Stimulated activated CD4-positive, alpha-beta T cell treated with anti-CD3 and anti-CD28 coated beads, Interleukin-4, amount 100 ng/mL, for 48 hours (primary cell): ENCODE measurements at regions not wholly inside any gene's neighbourhood (a gene's known extent, or its start where the extent isn't known, plus 50 kb on each side); places are given as distances from the start of the nearest gene placed in this dataset.
"Not testable (repeated sequence)": the region's sequence is repeated elsewhere in the genome, so short reads cannot be mapped to it uniquely, and the experiment has no call there.

Experiments used
- DNase-seq, 2 donors: peaks; one replicate each; pipeline ENCODE4 v3.0.0-alpha.2; 2020; ENCODE audit warnings: low read depth in 2 of 2

DNA sequence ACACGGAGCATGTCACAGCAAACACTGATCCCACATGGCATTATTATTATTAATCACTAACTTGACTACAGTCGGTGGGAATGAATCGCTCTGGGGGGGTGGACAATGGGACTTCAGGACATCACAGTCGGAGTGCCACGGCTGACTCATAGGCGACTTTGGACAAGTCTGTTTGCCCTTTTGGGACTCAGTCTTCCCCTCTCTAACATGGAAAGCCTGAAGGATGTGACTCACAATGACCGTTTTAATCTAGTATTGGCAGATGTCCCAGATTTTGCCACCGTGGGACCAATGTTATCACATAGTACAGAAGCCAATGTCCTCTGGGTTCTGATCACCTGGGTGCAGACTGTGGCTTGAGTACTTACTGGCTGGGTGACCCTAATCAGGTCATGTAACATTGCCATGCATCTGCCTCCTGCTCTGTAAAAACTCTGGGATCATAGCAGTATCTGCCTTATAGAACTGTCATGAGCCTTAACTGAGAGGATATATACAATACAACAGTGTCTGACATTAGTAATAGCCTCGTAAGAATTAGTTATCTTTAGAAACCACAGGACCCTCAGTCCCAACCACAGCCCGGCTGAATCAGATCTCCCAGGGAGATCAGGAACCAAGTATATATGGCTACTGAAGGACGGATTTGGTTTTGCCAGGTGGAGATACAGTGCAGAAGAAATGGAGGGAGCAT lies 362.6 kb downstream of the BCL11B start:
- DNase-seq = no peak

DNA sequence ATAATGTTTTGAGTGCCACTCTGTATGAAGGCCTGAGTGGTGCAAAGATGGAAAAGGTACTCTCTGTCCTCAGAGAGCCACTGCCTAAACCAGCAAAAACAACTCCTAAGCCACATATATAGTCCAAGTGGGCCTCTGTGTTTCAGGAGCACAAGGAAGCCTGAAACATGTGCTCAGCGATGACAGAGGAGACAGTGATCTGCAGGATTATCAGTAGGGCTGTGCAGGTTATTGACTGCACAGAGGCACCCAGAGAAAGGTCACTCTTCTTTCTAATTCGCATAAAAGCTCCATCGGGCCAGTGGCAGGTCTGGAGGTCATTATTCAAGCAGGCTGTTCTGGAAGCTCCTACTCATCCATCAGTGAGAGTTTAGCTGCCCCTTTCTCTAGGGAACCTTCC lies 361.9 kb downstream of the BCL11B start:
- no peak for DNase-seq

DNA sequence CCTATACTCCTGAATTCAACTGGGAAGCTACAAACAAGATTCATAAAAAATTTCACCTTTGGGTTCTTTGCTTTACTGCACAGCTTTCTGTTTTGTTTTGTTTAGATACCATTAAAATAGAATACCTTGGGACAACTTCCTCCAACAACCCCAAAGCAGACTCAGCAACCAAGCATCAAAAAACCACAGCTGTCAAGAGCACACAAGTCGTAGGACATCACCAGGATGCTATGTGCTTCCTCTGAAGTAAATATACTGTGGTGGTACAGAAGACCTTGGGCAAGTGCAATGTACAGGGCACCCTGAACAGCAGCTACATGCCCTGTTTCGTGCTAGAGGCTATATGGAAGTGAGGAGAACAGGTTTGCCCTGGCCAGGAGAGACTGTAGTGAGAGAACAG lies 359.3 kb downstream of the BCL11B start:
- DNase-seq = no peak

DNA sequence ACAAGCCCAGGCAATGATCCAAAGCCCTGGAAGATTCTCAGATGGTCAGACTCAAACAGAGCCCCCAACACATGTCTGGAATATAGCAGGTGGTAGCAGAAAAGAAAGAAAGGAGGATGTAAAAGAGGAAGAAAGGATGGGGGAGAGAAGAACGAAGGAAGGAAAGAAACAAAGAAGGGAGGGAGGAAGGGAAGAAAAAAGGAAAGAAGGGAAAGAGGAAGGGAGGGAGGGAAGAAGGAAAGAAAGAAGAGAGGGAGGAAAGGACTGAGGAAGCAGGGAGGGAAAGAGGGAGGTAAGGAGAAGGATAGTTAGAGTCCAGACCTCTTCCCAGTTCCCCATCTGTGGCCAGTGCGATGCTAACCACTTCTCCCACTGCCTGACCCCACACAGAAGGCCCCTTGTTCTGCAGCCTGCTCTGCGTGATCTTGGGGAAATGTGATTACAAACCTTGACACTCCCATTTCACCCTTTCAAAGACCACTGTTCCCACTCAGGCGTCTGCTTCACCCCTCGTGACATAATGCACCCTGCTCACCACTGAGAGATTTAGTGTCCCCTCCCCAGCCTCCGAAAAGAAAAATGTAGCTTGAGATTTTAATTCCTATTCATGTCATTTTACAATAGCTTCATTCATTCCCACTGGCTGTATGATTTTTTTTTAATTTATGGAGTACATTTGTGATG lies 357.9 kb downstream of the BCL11B start:
- no peak for DNase-seq

DNA sequence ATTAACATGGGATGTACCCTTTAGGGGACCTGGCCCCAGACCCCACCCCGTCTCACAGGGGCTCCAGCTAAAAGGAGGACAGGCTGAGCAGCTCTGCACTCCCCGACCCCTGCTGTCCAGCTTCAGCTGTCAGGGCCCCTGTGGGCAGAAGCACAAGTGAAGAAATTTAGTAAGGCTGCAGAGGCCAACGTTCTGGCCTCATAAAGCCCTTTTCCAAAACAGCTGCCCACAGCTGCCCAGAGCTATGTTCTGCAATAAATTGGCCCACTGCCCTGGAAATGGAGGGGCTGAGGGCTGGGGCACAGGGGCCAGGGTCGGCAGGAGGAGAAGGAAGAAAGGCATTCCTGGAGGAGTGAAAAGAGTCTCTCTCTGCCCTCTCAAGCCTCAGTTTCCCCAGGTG lies 357.1 kb downstream of the BCL11B start:
- no peak for DNase-seq

DNA sequence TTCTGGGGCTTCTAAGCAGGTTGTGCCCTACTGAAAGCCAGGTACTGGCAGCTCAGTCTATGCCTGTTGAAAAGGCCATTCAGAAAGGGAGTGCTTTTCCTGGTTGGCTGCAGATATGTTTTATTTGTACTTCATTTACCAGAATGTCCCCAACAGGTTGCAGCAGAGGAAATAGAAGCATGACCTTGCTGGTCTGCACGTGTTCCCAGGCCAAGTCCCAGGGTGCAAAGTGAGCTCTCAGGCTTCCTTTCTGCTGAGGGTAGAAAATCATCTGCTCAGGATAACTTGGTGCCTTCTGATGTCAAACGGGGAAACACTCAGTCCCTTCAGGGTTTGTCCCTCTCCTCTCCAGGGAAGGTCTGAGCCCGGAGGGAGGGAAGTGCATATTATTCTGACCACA lies 356.4 kb downstream of the BCL11B start:
- no peak for DNase-seq

DNA sequence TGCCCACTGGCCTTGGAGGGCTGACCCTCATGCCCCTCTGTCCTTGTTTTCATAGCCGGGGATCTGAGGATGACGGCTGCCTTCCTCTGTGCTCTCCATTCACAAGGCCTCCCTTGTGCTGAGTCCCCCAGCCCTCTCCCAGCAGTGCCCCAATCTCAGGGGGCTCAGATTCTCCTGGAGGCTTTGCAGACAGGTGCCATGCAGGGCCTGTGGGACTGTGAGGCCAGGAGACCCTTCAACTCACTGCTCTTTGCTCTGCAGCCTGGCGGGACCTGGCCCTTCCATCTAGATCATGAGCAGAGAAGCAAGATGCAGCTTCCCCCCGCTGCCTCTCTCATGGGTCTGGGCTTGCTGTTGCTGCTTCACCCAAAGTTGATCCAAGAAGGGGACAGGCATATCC lies 356.0 kb downstream of the BCL11B start:
- DNase-seq = no peak

DNA sequence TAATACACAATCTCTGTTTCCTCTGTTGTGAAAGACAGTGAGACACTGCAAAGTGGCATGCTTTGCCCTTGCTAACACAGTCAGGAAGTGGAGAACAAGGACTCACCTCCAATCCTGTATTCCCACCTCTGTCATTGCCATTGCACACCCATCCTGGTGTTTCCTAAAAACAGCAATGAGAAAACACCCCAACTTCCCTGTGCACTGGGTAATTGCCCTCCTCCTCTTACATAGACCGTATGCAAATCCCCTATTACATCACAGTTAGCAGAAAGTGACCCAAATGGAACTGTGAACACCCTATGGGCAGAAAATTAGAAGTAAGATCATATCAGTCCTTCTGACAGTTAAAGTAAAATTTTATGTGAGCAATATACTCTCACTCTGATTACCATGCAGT lies 355.5 kb downstream of the BCL11B start:
- no peak for DNase-seq

DNA sequence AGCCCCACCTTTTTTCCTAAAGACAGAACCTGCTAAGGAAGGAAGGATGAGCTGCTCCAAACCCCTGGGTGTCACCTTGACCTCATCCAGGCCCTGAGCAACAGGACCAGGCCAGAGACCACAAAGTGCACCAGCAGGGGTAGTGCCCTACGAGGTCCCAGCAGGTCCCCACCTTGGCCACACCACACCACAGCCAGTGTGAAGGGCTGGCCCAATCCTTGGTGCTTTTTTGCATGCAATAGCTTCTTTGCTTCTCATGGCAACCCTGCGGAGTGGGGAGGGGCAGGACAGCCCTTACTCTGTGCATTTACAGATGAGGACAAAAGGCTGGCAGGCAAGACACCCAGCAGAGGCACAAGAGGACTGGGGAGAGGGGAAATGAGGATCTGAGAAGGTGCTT lies 352.6 kb downstream of the BCL11B start:
- DNase-seq = no peak

DNA sequence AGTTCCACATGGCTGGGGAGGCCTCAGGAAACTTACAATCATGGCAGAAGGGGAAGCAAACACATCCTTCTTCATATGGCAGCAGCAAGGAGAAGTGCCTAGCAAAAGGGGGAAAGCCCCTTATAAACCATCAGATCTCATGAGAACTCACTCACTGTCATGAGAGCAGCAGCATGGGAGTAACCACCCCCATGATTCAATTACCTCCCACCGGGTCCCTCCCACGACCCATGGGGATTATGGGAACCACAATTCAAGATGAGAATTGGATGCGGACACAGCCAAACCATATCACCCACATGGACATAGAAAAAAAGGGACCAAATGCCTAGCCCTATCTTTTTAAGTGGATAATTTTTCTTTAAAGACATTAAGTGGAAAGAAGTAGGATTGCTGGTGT lies 350.7 kb downstream of the BCL11B start:
- DNase-seq = not testable (repeated sequence)

DNA sequence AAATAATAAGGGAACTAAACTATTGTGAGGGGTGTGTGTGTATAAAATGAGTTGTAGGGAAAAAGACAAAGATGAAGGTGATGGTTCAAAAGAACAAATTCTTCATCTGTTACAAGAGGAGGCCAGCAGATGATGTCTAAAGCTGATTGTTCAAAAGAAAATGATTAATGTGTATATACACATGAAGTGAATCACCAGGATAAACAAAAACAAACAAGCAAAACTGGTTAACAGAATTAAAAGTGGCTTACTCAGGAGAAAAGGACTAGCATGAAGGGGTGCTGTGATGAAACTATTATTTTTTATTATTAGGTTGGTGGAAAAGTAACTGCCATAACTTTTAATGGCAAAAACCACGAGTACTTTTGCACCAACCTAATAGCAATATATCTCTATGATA lies 348.4 kb downstream of the BCL11B start:
- no peak for DNase-seq

DNA sequence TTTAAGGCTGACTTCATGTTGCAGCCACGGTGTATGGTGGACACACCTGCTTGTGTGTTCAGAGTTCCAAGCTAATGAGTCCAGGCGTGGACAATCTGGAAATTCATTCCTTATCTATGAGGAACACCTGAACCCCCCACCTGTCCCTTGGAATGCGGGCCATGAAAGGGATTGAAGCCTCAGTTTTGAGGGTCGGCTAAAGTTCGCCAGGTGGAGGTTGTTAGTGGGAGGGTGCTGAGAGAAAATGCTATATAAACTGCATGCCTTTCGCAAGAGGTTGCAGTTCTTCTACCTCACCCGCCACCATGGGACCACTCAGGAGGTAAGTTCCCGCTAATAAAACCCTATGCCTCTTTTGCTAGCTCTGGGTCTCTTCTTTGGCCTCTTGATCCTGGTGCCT lies 348.0 kb downstream of the BCL11B start:
- no peak for DNase-seq

DNA sequence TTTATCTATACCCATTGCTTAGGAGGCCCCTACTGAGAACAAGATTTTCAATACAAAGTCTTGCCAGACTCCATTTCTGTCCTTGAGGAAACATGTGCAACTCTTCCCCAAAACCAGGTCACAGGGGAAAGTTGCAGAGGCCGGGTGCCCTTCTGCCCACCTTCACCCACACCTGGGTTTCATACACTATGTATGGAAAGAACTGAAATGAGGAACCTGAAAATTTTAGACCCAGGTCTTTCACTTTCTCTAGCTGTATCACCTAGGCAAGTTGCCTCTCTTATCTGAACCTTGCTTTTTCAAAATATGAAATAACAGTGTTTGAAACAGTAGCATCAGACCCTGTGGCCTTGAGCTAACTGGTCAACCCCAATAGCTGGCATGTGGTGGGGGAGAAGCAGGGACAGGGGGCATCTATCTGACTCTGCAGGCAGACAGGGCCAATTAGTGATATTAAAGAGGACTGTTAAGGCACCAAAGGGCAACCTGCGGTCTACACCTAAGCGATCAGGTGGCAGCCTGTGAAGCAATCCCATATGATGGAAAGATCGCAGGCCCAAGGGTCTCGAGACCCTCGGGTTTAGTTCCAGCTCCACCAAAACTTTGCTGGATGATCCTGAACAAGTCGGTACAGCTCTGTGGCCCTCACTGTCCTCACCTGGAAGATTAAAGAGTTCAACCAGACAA lies 346.5 kb downstream of the BCL11B start:
- DNase-seq = no peak

DNA sequence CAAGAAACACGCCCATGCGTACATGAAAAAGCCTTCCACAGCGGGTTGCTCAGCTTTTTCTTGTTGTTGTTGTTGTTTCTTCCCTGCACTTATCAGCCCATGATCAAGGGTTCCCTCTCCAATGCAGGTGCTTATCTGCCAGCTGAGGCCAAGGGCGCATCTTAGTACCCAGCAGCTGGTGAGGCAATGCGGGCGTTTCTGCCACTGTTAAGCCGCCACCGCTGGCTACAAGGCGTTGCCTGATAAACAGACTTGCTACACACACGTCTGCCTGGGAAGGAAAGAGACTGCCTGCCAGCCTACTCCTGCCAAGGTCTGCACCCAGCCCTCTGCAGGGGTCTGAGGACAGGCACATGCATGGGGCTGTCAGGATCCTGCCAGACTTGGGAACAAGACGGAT lies 345.9 kb downstream of the BCL11B start:
- peak in 1 of 2 donors; percentile 8 for DNase-seq

DNA sequence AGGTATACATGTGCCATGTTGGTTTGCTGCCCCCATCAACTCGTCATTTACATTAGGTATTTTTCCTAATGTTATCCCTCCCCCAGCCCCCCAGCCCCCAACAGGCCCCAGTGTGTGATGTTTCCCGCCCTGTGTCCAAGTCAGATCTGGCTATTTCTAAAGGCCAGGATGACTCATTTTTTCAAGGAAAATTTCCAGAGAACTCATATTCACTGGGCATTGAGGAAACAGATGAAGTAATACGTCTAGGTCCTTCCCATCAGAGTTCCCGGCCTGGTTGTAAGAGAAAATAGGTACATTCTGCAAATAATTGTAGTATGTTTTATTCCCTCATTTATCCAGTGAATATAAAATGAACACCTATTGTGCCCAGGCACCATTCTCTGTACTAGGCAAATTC lies 345.2 kb downstream of the BCL11B start:
- no peak for DNase-seq

DNA sequence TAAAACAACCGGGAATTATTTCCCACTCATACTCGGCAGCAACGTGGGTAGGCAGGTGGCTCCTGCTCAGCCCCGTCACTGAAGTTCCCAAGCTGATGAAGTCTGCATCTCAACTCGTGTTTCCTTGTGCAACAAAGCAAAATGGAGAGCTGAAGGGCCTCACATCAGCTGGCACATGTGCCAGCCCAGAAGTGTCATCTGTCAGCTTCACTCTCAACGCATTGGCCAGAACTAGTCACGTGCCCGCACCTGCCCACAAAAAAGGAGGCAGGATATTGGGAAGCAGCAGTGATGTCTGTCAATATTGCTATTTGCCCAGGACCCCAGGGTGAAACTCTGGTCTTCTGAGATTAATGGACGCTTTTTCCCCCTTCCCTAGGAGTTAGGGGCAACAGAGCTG lies 344.0 kb downstream of the BCL11B start:
- no peak for DNase-seq

DNA sequence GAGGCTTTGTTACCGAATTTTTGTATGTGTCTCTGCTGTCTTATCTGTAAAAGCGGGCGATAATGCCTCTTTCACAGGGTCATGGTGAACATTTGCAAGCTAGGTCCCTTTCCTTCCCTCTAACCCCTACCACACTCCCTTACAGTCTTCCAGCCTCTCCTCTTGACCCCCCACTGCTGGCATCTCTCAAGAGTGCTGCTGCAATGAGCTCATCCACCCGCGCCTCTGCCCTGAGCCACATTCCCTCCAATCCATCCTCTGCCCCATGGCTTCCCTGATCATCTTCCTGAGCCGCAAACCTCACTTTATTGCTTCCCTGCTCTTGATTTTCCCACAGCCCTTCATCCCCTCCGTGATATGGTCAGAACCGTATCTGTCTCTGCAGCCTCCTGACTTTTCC lies 343.6 kb downstream of the BCL11B start:
- DNase-seq = no peak

DNA sequence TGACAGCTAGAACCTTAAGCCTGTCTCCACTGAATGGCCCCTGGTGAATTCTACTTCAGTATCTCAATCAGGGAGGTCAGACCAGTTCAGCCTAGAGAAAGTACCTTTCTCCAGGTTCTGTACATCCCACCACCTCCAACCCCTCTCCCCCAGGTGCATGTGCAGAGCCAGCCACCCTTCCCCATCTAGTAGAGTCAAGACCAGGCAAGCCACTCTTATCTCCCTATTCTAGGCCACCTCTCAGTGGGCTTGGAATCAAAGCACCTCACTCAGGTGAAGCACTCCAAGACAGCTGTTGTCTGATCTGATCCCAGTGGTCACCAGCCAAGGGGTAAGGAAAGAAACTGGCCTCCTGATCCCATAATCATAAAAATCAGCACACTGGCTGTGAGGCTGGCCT lies 340.9 kb downstream of the BCL11B start:
- no peak for DNase-seq

DNA sequence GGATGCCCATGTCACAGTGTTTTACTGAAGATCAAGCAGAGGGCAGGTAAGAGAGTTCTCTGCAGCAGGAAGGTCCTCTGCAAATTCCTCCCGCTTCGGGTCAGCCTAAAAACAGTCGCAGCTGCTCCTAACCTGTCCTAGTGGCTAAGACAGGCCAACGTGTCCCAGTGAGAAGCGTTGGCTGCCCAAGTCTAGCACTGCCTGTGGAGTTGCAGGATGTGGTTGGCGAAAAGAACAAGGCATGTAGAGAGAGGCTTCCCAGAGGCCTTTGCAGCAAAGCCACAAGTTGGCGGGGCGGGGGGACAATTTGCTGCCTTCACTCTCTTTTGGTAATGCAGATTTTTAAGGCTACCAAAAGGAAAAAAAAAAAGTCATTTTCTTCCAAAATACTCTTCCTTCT lies 340.1 kb downstream of the BCL11B start:
- peak; percentile 18 to 39 for DNase-seq

DNA sequence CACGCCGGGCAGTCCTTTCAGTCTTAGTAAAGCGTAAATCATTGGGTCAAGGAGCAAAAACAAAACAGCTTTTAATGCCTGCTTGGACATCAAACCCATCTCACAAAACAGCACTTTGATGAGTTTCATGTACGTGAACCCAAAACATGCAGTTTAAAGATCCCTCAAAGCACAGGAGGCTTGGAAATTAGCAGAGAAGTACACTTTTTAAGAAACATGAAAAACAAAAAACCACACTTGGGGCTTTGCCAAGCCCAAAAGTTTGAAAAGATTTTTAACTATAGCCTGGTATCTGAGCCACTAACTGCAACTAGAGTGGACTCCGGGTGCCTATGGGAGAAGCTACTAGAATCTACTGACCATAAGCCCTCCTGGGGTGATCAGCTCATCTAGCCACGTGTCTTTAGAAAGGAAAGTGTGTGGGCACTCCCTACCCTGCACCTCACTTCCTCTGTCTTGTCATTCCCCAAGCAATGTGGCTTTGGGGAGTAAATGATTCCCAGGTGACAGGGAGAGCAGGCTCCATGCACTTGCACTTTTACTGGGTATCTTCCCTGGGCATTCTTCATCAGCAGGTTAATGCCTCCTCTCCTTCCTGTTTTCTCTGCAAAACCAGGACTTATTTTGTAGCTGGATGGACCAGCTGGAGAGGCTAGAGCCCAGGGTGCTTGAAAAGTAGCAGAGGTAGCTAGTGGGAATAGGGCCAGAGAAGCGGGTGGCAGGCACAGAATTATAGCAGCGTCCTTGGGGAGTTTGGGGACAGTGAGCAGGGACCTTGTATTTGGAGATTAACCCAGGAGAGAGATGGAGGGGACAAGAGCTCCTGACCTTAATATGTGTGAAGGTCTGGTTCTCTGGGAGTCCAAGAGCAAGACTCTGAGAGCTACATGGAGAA lies 339.3 kb downstream of the BCL11B start:
- no peak for DNase-seq

DNA sequence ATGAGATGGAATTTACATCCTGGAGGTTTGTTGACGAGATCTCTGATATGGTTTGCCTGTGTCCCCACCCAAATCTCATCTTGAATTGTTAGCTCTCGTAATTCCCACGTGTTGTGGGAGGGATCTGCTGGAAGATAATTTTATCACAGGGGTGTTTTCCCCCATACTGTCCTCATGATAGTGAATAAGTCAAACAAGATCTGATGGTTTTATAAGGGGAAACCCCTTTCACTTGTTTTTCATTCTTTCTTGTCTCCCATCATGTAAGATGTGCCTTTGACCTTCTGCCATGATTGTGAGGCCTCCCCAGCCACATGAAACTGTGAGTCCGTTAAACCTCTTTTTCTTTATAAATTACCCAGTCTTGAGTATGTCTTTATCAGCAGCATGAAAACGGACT lies 337.4 kb downstream of the BCL11B start:
- DNase-seq = not testable (repeated sequence)

DNA sequence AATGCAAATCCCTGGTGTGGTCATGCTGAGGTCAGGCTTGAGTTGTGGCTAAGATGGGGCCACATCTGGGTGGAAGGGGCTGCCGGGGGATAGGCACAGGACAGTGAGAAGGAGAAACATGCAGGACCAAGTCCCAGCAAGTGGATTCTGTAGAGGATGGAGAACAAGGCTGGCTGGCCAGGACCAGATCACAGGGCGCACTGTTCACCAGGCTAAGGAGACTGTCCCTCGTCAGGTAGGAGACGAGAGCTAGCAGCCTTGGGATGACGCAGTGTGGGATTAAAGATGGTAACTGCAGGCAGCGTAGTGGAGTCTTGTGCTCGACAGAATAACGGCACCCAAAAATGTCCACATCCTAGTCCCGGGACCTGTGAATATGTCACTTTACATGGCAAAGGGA lies 336.1 kb downstream of the BCL11B start:
- no peak for DNase-seq
